GM19351 (cell line): ENCODE measurements at regions not wholly inside any gene's neighbourhood (a gene's known extent, or its start where the extent isn't known, plus 50 kb on each side); places are given as distances from the start of the nearest gene placed in this dataset.

Experiments
- ATAC-seq: cut with Tn5 transposase; IDR thresholded peaks from one replicate; pipeline ENCODE4 v1.9.1; 2021; ENCODE audit warnings: mild to moderate bottlenecking, moderate library complexity; ENCODE audit not compliant: unreplicated experiment

- ATAC-seq = no peak
Measured at GRCh38 chr18:56188529-56189275, 449.7 kb downstream of the TXNL1 start.

- ATAC-seq = peak; percentile 87
Measured at GRCh38 chr18:56186319-56186718, 452.1 kb downstream of the TXNL1 start.

GRCh38 chr18:56185126-56185525, 453.3 kb downstream of the TXNL1 start:
- no peak for ATAC-seq

GRCh38 chr18:56176751-56177150, 461.6 kb downstream of the TXNL1 start:
- no peak for ATAC-seq

GRCh38 chr18:56175330-56176001, 462.9 kb downstream of the TXNL1 start:
- ATAC-seq = no peak

- no peak for ATAC-seq
Measured at GRCh38 chr18:56173542-56174220, 464.7 kb downstream of the TXNL1 start.

- no peak for ATAC-seq
Measured at GRCh38 chr18:56172527-56172926, 465.9 kb downstream of the TXNL1 start.

- no peak for ATAC-seq
Measured at GRCh38 chr18:56171848-56172247, 466.5 kb downstream of the TXNL1 start.

GRCh38 chr18:56168049-56168781, 470.2 kb downstream of the TXNL1 start:
- no peak for ATAC-seq

- ATAC-seq = no peak
Measured at GRCh38 chr18:56167366-56167765, 471.0 kb downstream of the TXNL1 start.

GRCh38 chr18:56166914-56167313, 471.5 kb downstream of the TXNL1 start:
- ATAC-seq = no peak

- no peak for ATAC-seq
Measured at GRCh38 chr18:56165601-56166355, 472.6 kb downstream of the TXNL1 start.

GRCh38 chr18:56162311-56163265, 475.8 kb downstream of the TXNL1 start:
- ATAC-seq = no peak

- no peak for ATAC-seq
Measured at GRCh38 chr18:56161566-56162260, 476.7 kb downstream of the TXNL1 start.

GRCh38 chr18:56158676-56159075, 479.7 kb downstream of the TXNL1 start:
- ATAC-seq = no peak

GRCh38 chr18:56157541-56157940, 480.9 kb downstream of the TXNL1 start:
- ATAC-seq = no peak

GRCh38 chr18:56152551-56153310, 485.7 kb downstream of the TXNL1 start:
- no peak for ATAC-seq

GRCh38 chr18:56148373-56148772, 490.0 kb downstream of the TXNL1 start:
- ATAC-seq = no peak
